NCI-H1092 treated with DMSO at 0.1 percent for 48 hours (cell line): ENCODE measurements at regions not wholly inside any gene's neighbourhood (a gene's known extent, or its start where the extent isn't known, plus 50 kb on each side); places are given as distances from the start of the nearest gene placed in this dataset.
"Not testable (repeated sequence)": the region's sequence is repeated elsewhere in the genome, so short reads cannot be mapped to it uniquely, and the experiment has no call there.

Experiments
- DNase-seq: peaks from one replicate; lab custom pipeline; 2025; lab: John Stamatoyannopoulos, UW

GRCh38 chr9:42656789-42657188 lies 473.3 kb downstream of the SPATA31A6 start:
- DNase-seq, result not testable (repeated sequence)

DNA sequence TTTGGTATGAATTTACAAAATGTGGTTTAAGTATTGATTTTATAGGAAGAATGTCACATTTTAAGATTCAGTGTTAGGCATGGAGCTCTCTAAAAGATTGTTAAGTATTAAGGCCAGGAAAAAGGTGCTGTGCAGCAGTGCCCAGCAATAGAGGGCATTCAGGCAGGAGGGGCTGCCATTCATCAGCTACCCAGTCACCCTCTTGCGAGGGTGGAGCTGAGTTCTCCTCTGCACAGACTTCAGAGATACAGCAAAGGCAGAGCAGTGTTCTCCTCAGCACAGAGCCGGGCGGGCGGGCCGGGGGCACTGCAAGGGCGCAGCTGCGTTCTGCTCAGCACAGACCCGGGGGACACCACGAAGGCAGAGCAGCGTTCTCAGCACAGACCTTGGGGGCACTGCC lies 474.0 kb downstream of the SPATA31A6 start:
- DNase-seq, result not testable (repeated sequence)

DNA sequence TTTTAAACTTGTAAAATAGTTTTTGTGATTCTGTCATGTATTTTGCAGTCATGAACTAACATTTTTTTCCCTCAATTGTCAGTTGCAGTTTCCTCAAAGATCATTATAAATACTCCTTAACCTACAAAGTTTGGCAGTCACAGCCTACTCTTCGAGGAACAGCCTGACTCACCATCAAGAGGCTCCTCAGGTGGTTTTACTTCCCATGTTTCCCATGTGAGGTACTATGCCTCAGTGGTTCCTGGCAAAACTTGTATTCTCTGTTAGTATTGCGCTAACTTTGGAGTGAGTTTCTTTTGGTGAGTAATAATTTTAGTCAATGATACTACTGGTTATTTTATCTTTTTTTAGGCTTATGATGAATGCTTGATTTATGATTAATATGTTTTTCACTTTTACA lies 513.7 kb downstream of the SPATA31A6 start:
- not testable (repeated sequence) for DNase-seq

- not testable (repeated sequence) for DNase-seq
Measured at GRCh38 chr9:42702890-42703289, 519.4 kb downstream of the SPATA31A6 start.

DNA sequence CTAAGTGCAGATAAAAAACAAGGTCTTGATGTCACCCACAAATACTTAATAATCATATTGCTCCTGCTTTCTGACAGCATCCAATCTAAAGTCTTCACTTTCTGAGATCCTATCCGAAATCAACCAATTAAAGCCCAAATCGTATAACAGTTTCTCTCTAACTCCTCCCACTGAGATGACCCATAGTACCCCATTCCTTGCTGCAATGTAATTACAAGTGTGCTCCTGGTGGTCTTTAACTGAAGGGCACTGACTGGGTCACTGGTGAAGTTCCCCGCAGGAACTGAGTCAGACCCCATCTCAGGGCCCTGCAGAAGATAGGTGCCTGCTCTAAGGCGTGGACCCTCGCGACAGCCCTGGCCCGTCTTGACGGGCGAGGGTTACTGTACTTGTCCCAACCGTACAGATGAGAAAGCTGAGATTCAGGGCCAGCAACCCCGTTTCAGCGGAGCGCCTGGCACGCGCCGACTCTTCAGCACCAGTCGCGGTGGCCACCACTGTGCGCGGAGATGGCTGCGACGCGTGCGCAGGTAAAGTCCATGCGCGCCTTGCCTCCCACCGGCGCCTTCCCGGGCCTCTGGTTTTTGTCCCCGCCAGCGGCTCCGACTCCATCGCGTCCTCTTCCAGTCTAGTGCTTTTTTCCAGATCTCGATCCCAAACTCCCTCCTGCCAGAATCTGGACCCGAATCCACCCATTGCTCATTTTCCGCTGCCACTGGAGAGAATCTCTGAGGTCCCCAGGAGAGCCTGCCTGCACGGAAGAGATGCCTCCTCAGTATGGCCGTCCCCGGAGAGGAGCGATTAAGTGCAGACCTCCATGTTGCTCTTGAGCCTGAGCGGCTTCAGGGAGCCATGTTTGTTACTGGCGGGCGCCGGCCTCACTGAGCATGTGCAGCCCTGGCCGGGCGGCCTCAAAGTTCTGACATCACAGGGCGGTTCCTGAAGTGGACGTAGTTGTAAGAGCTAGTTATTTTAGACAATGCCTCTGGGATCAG lies 541.7 kb downstream of the SPATA31A6 start:
- DNase-seq, result not testable (repeated sequence)

- peak; percentile 67 for DNase-seq
Measured at GRCh38 chr9:42743030-42743814, 559.8 kb downstream of the SPATA31A6 start.

GRCh38 chr9:42757251-42757650 lies 573.8 kb downstream of the SPATA31A6 start:
- DNase-seq, result not testable (repeated sequence)

DNA sequence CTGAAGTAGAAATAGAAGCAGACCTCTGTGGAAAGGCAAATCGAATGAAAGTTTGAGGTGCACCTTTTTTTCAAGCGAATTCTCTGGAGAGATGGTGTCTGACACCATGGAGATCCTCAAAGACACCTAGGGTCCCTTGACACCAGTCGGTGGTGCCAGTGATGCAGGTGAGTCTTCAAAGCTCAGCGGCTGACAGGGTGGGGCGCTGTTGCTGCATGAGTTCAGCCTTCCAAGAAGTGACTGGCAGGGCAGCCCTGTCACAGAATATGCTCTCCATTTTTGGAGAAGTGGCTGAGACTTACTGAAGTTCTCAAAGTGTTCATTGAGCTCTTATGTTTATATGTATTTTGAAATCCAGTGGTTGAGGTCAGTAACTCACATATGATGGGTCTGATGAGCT lies 575.9 kb downstream of the SPATA31A6 start:
- DNase-seq, result not testable (repeated sequence)

- not testable (repeated sequence) for DNase-seq
Measured at GRCh38 chr9:42782201-42782600, 598.7 kb downstream of the SPATA31A6 start.

DNA sequence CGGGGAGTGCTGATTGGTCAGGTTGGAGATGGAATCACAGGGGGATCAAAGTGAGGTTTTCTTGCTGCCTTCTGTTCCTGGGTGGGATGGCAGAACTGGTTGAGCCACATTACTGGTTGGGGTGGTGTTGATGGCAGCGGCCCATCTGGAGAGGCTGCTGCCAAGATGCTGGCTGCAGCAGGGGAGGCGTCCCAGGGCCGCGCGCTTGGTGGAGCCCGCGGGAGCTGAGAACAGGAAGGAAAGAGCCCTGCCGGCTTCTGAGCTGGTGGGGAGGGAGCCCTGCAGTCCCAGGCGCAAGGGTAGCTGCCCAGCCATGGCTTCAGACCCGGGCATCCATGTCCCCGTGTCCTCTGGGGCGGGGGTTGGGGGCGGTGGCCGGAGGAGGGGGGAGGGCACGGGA lies 609.3 kb downstream of the SPATA31A6 start:
- not testable (repeated sequence) for DNase-seq

GRCh38 chr9:42798571-42798970 lies 615.1 kb downstream of the SPATA31A6 start:
- DNase-seq, result not testable (repeated sequence)

- not testable (repeated sequence) for DNase-seq
Measured at GRCh38 chr9:42802716-42803115, 619.3 kb downstream of the SPATA31A6 start.

DNA sequence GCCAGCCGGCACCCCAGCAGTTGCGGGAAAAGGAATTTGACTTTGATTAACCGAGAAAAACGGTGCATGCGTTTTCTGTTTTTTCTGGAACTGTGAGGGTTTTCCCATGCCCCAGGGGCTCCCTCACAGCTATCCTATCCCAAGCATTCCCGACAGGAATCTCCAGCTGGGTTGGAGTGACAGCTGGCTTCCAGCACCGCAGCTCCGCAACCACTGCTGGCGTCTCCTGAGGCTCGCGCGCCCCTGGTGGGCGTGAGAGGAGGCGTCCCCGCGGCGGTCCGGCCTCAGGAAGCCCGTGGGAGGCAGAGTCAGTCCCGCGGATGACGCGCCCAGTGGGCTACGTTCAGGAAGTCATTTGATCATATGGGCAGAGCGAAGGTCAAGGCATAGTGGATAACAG lies 623.2 kb downstream of the SPATA31A6 start:
- not testable (repeated sequence) for DNase-seq

DNA sequence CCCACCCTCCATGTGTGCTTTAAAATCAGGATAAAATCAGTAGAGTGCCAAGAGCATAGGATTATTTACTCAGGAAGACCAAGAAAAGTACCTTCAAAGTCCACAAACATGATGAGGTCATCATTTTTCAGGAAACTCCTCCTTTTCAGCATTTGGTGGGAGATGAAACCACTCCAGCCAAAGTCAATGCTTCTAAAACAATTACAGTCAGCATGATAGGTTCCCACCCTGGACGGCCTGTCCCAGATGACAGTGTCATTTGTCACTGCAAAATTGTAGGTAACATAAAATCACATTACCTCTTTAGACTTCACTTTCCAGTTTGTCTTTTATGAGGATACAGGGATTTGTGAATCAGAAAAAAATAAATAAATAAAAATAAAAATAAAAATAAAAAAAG lies 638.0 kb downstream of the SPATA31A6 start:
- DNase-seq, result not testable (repeated sequence)

DNA sequence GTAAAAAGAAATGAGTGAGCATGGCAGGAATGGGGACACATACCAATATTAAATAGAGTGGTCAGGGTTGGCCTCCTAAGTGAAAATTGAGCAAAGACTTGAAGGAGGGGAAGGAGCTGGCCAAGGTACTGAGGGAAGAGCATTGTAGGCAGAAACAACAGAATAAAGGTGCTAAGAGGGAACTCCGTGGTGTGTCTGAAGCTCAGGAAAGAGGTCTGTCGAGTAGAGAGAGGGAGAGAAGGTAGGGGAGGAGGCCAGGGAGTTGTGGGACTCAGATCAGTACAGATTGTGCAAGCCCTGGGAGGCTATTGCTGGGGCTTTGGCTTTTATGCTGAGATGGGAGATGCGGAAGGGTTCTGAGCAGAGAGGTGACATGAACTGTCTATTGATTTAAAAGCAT lies 664.7 kb downstream of the SPATA31A6 start:
- DNase-seq, result not testable (repeated sequence)

- DNase-seq, result not testable (repeated sequence)
Measured at GRCh38 chr9:42850896-42851693, 667.6 kb downstream of the SPATA31A6 start.

DNA sequence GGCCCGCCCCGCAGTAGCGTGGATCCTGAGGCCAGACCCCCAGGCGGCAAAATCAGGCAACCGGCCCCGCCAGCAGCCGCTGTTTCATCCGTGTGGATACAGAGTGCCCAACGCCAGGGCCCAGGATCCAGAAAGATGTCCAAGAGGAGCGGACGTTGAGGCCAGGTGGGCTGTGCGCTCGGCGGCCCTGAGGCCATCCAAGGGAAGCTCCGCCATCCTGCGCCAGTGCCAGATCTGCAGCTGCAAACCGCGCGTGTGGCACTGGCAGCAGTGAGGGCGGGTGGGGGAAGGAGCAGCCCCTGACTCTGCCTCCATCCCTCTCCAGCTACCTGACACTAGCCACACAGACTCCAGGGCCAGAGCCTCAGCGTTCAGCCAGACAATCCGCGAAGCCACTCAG lies 668.2 kb downstream of the SPATA31A6 start:
- not testable (repeated sequence) for DNase-seq

GRCh38 chr9:42852133-42852930 lies 668.9 kb downstream of the SPATA31A6 start:
- DNase-seq, result not testable (repeated sequence)

GRCh38 chr9:42860133-42860532 lies 676.7 kb downstream of the SPATA31A6 start:
- not testable (repeated sequence) for DNase-seq

GRCh38 chr9:42862465-42862864 lies 679.0 kb downstream of the SPATA31A6 start:
- DNase-seq, result not testable (repeated sequence)
